UCSD-AML1 (cell line): ENCODE measurements at regions not wholly inside any gene's neighbourhood (a gene's known extent, or its start where the extent isn't known, plus 50 kb on each side); places are given as distances from the start of the nearest gene placed in this dataset.
"Not testable (repeated sequence)": the region's sequence is repeated elsewhere in the genome, so short reads cannot be mapped to it uniquely, and the experiment has no call there.

Experiments
- DNase-seq: peaks from one replicate; lab custom pipeline; 2025; ENCODE audit not compliant: unreplicated experiment; lab: John Stamatoyannopoulos, UW

DNA sequence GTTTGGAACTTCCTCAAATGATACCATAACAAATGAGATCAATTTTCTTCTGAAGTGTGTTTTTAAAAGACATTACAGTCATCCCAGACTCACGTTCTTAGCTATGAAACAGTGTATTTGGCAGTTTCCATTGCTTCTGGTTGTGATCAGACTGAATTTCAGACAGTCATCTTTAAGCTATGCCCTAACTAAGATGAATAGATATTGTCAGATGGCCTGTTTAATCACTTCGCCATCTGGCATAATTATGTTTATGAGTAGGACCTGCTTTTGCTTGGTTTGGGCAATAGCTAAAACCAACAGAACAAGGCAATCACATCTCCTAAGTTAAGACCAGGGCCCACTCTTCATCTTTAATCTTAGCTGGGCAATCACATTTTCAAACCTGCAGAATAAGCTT, 313.1 kb downstream of the SV2B start:
- no peak for DNase-seq

DNA sequence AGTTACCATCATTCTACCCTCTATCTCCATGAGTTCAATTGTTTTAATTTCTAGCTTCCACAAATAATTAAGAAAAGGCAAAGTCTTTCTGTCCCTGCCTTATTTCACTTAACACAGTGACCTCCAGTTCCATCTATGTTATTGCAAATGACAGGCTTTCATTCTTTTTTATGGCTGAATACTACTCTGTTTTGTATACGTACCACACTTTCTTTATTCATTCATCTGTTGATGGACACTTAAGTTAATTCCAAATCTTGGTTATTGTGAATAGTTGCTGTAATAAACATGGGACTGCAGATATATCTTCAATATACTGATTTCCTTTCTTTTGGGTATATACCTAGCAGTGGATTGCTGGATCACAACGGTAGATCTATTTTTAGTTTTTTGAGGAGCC, 314.1 kb downstream of the SV2B start:
- DNase-seq = no peak

DNA sequence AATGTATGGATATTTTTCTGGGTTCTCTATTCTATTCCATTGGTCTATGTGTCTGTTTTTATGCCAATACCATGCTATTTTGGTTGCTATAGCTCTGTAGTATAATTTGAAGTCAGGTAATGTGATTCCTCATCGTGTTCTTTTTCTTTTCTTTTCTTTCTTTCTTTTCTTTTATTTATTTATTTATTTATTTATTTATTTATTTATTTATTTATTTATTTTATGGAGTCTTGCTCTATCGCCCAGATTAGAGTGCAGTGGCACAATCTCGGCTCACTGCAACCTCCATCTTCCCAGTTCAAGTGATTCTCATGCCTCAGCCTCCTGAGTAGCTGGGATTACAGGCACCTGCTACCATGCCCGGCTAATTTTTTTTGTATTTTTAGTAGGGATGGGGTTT, 315.2 kb downstream of the SV2B start:
- not testable (repeated sequence) for DNase-seq

DNA sequence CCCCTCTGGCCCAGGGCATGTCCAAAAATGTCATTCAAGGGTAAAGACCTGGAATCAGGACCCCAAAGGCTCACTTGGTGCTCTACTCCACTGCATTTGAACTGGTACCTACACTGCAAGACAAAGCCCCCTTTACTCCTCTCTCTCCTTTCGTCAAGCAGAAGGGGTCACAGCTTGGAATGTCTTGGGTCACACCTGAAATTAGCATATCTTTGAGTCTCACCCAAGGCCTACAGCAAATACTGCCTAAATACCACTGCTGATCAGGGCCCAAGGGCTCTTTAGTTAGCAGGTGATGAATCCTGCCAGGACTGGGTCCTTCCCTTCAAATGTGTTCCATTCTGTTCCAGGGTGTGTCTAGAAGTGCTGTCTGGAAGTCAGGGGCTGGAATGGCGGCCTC, 320.6 kb downstream of the SV2B start:
- DNase-seq = no peak

DNA sequence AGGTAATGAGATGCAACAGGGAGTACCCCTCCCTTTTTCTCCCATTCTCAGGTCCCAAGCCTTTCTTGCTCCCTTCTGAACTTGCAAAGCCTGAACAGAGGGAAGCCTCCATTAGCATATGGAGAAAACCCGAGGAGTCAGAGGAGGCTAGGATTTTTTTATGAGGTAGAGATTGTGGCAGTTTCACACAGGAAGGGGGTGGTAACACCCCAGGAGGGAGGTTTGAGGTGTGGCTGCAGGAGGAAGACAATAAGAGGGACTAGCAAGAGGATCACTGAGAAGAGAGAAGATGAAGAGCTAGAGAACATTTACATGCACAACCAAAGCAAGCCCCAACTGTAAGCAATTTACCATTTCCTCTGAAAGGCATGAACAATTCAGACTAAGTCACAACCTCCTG, 322.7 kb downstream of the SV2B start:
- no peak for DNase-seq

DNA sequence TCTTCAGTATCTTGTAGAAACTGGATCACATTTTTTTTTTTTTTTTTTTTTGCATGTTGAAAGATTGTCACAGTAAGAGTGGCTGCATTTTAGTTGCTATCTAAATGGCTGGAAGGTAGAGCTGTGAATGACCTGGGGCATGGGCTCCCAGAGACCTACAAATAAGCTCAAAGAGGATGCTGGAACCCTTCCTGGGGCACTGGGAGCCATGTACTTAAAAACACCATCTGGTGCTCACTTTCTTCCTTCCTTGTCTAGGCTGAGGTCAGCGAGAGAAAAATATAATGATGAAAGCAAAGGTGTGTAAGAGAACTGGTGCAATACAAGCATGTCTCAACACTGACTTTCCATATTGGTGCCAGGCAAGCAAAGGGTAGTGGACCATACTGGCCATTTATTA, 323.9 kb downstream of the SV2B start:
- DNase-seq = no peak

DNA sequence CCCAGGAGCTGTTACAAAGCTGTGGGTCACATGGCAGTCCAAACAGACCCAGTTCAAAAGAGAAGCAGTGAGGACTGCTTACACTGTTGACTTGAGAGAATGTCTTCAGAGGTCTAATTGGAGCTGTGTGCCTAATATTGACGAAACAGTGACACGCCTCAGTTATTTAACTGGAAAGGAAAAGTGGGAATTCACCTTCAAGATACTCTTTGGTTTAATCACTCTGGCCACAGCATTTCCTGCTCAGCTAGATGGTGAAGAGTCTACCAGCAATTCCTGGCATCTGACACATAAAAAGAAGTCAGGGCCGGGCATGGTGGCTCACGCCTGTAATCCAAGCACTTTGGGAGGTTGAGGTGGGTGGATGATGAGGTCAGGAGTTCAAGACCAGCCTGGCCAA, 326.4 kb downstream of the SV2B start:
- DNase-seq = no peak

DNA sequence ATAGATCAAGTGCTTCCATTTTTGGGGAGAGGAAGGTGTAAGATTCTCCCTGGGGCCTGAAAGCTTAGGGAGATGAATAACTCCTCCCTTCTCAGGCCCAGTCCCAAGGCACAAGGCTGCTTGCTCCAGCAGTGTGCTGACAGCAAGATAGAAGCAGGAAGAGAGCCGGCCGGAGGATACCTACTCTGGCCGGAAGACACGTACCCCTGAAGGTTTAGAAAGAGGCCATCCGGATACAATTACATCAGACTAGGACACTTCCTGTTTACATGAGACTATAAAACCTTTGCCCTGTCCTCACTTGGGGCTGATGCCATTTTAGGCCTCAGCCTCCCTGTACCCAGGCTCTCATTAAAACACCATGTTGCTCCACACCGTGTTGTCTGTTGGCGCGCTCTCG, 329.9 kb downstream of the SV2B start:
- DNase-seq = no peak

DNA sequence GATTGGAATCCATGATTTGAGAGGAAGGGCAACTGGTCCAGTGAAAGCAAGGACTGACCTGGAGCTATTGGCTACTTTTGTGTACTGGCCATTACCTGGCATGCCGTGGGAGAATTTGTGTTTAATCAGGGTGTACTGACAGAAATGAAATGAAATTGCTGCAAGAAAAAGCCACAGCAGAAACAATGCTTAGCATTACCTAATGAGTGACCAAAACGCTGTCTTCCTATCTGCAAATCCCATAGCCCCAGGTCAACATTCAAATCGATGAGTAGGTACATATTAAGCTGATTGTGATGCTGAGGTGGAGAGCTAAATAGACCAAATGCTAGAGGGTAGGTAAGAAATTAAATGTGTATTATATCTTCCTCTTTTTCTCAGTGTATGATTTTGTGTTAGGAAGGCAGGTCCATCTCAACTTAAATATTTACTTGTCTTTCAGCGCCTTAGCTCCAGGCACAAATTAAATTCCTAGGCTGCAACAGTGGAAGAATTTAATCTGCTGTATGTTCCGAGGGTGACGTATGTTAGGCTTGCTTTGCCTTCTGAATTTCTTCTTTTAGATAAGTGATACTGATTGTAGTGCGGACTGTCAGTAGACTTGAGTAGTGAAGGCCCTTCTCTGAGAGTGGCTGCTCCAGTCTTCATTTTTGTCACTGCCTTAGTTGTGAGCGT, 331.1 kb downstream of the SV2B start:
- DNase-seq = no peak

DNA sequence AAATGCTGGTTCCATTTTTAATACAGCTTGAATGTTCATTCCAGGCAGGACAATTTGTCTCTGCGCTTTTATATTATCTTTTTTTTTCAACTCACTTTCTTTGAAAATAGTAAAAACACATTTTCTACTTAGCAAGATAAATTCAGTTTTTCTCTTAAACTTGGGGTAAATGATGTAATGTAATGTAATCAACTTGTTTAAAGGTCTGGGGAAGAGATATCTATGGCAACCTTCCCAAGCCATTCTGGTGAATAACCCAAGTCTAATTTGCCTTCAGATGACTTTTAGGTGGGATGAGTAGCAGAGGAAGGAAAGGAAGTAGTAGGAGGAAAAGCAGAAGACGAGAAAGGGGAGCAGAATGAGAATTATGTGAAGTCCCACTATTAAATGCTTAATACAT, 335.1 kb downstream of the SV2B start:
- no peak for DNase-seq

DNA sequence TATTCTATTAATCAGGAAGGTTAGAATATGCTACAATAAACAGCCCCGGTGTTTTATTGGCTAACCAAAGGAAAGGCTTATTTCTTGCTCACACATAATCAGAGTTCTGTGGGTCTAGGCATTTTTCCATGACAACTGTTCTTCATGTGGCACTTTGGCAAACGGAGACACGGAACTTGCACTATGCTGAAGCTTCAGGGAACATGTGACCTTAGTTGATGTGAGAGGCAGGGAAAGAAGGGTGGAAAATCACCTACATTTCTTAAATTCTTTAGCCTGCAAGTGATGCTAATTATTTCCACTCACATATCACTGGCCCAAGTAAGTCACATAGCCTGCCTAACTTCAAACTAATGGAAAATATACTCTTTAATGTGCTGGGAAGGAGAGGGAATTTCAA, 344.6 kb downstream of the SV2B start:
- no peak for DNase-seq

DNA sequence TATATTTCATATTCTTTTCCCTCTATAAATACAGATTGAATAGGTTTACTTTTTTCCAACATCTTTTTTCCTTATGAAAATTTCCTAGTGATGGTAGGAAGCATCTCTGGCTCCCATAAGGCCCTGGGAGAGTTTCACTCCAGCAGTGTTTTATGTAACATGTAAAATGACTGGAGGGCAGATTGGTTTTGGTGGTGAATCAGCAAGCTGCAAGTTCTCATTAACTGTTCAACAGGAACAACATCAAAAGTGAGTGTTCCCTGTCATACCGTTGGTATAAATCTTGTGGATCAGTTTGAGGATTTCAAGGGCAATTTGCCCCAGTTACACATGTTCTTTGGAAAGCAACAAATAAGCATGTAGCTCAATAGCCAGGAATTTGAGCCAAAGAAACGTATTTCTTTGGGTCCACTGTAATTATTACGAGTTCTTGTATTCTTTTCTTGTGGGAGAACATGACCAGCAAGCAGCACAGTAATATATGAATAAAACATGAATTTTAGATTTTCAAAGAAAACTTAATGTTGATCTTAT, 345.7 kb downstream of the SV2B start:
- DNase-seq = no peak

DNA sequence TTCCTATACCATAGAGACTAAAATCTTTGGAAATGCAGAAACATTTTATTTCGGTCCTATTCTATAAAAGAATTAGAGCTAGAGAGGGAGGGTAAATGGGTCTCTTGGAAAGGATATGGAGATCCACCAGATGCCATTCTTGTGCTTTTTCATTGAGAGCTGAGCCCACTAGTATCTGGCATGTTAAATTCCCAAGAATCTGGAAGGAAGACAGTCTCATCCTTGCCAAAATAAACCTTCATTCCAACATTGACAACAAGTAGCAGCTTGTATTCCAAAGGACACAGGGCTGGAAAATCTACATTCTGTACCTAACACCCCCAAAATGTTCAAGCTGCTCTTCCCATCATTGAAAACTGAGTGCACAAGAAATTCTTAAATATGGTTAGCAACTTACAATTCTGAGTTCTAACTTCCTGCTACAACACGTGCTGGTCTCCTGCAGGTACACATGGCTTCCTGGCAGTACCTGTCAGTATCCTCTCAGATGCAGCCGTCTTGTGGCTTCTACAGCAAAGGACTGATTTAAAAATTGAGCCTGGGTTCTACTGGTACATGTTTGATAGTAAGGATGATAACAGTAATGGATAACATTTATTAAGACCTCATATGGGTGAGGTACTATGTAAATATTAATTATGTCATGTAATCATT, 348.1 kb downstream of the SV2B start:
- no peak for DNase-seq

DNA sequence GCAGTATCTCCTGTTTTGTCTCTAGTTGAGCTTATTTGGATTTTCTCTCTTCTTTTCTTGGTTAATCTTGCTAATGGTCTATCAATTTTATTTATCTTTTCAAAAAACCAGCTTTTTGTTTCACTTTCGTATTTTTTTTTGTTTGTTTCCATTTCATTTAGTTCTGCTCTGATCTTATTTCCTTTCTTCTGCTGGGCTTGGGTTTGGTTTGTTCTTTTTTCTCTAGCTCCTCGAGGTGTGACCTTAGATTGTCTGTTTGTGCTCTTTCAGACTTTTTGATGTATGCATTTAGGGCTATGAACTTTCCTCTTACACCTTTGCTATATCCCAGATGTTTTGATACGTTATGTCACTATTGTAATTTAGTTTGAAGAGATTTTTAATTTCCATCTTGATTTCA, 353.3 kb downstream of the SV2B start:
- DNase-seq = not testable (repeated sequence)

DNA sequence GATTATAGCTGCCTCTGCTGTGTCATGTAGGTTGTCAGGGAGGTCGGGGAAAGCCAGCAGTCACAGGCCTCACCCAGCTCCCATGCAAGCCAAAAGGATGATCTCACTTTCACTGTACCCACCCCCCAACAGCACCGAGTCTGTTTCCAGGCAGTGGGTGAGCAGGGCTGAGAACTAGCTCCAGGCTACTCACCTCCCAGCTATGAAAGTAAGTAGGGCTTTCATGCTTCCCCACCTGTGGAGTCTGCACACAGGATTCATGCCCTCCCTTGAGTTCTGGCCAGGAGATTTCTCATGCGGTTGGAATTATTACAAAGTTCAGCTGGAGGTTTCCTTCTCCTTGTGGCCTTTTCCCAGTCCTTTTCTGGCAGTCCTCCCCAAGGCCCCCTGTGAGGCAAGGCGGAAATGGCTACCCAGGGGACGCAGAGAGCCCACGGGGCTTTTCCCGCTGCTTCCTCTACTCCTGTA, 356.2 kb downstream of the SV2B start:
- no peak for DNase-seq

DNA sequence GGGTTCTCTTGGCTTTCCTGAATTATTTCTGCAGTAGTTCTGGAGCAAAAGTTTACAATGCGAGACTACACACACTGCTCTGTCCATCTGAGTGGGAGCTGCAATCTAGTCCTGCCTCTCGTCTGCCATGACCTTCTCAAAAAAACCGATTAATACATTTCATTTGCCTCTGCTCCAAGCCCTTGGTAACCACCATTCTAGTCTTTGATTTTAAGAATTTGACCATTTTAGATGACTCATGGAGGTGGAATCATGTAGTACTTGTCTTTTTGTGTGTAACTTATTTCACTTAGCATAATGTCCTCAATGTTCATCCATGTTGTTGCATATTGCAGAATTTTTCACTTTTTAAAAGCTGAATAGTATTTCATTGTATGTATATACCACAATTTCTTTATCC, 356.9 kb downstream of the SV2B start:
- no peak for DNase-seq

DNA sequence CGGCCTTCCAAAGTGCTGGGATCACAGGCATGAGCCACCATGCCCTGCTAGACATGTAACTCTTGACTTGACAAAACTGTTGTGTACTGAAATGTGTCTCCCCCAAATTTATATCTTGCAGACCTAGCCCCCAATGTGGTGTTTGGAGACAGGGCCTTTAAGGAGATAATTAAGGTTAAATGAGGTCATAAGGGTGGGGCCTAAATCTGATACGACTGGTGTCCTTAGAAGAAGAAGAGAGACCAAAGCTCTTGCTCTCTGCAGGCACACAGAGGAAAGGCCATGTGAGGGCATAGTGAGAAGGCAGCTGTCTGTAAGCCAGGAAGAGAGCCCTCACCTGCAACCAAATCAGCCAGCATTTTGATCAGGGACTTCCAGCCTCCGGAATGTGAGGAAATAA, 361.3 kb downstream of the SV2B start:
- DNase-seq = no peak

DNA sequence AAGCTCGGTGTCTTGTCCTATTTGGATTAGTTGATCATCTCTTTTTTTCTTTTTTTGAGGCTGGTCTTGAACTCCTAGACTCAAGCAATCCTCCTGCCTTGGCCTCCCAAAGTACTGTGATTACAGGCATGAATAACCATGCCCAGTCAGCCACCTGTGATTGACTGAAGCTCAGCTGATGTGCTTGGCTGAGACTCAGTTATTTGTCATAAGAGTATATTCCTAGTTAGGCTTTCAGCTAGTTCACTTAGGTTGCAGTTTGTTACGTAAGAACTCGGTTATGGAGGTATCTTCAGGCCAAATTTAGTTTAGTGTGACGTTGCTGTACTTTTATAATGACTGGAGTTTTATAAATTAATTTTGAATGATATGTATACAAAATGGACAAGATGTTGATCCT, 365.0 kb downstream of the SV2B start:
- no peak for DNase-seq

DNA sequence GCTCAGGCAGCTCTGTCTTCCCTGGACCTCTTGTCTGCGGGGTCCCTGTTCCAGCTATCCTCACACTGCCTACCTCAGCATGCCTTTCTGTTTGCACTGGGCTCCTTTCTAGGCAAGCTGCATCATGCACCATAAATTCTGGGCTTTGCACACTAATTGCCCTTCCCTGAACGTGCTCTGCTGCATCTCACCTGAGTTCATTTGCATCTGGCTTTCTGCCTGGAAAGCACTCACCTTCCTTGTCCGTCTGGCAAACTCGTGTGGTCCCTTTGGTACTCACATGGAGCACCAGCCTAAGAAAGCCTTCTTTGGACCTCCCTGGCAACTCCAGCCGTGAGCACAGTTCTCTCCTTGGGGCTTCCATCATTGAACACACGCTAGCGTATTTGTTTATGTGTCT, 365.6 kb downstream of the SV2B start:
- no peak for DNase-seq

DNA sequence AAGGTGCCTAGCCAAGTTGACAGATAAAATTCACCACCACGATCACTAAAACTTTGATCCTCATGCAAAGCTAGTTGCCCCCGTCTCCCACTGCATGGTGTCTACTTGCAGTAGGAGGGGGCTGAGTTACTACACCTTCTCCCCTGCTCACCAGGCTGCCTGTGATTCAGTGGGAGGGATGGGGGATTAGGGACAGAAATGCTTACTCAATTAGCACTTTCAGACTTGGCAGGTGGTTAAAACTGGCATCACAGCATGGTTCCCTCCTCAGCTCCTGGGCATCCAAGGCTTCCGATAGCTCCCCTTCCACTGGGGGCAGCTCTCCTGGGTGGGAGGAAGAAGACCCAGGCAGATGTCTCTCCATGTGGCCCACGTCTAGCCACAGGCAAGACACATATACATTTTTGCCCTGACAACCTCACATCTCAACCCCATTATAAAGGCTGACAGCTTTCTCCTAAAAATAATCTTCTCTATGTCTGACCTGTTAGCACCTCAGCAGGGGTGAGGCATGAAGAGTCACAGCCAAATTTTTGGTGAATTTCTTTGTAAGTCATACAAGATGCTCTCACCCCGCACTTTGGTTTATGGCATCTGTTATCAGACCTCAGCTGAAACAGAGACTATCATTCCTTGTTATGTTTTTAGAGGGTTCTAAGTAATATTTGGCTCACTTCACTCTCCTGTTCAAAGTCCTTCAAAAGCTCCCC, 369.0 kb downstream of the SV2B start:
- no peak for DNase-seq

DNA sequence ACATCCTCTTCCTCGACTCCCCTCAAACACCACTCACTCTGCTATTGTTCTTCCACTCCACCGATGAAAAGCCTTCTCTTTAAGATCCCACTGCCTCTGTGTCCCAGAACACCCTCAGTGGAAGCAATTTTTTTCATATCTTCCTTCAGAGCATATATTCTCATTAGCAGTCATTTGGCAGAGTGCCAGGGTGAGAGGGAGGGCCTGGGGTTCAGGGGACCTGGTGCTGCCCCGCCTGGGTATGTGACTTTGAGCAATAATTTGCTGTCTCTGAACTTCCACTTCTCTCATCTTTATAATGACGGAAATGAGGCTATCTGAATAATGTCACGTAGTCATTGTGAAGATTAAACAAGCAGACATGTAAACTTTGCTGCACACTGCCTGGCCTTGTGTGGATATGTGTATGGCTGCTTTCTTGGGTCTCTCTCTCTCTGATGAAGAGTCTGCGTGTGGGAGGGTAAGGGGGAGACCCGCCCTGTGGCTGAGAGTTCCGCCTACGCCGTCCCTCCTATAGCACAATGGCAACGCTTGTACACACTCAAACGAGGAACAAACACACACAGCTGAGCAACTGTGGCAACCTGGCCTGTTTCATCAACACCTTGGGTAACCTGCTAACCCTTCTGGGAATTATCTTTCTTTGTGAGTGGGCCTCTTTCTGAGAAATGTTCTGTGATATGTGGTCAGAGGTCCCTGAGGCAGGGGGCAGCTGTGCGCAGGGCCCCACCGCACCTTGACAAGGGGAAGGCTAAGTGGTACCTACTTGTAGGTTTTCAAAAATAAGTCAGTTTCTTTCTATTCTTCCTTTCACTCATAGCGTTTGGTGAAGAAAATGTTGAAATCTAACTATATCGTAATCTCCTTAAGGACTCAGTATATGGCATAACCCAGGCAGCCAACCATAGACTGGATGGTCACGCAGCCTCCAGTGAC, 369.8 kb downstream of the SV2B start:
- no peak for DNase-seq
